Left colon (tissue), 2 donors: ENCODE measurements at regions not wholly inside any gene's neighbourhood (a gene's known extent, or its start where the extent isn't known, plus 50 kb on each side); places are given as distances from the start of the nearest gene placed in this dataset.

Experiments
- ATAC-seq: fragments of 200-7000 bp; cut with Tn5 transposase; one replicate; pipeline ENCODE4 v1.9.1; 2020; ENCODE audit warnings: mild to moderate bottlenecking, moderate library complexity
- DNase-seq, 2 donors: peaks; one replicate each; pipeline ENCODE4 v3.0.0-alpha.2; 2020
- intact Hi-C, 2 donors: fragments of 100-400 bp; cut with DNase I in 1 of 2; cut with micrococcal nuclease in 1 of 2; formaldehyde crosslinking; loops; one replicate each; pipeline versions ENCODE4 v1.11.2 to v1.14.0; 2022; cut with DNase I, micrococcal nuclease
- donor health status: DM: no; HTN: no; CAD: no.
- donor health status: DM: yes; HTN: yes; CAD: no.

- intact Hi-C loops: no loop called here
- DNase-seq: no peak
- ATAC-seq: no peak
These were observed 58.2 kb downstream of the ESM1 start for GRCh38 chr5:54927097-54927746.

- intact Hi-C loops: no loop called here
- no peak for ATAC-seq
- DNase-seq: no peak
These were observed 60.9 kb downstream of the ESM1 start for GRCh38 chr5:54924487-54924886.

GRCh38 chr5:54917323-54917722 is 68.1 kb downstream of the ESM1 start:
- no peak for ATAC-seq
- intact Hi-C loops: no loop called here

GRCh38 chr5:54915466-54916027 is 69.8 kb downstream of the ESM1 start:
- intact Hi-C loops: no loop called here
- no peak for ATAC-seq
- no peak for DNase-seq

More at GRCh38 chr5:54917323-54917722, 68.1 kb downstream of the ESM1 start:
- no peak for DNase-seq

GRCh38 chr5:54912021-54912420 is 73.4 kb downstream of the ESM1 start:
- DNase-seq (no peak), ATAC-seq (no peak)
- intact Hi-C loops: no loop called here

- intact Hi-C loops: loop anchor here in 1 of 2 donors (10.0 kb wide), 1 partner anchor 245 kb away; no protein-coding TSS in a partner anchor
- DNase-seq: no peak
- ATAC-seq: no peak
These were observed 75.2 kb downstream of the ESM1 start for GRCh38 chr5:54909911-54910870.

GRCh38 chr5:54908774-54909525 is 76.4 kb downstream of the ESM1 start:
- intact Hi-C loops: loop anchor here in 1 of 2 donors (10.0 kb wide), 1 partner anchor 246 kb away; no protein-coding TSS in a partner anchor
- DNase-seq (no peak), ATAC-seq (no peak)

- no peak for ATAC-seq
These were observed 79.4 kb downstream of the ESM1 start for GRCh38 chr5:54905942-54906537.

GRCh38 chr5:54905246-54905795 is 80.1 kb downstream of the ESM1 start:
- ATAC-seq (no peak), DNase-seq (no peak)
- intact Hi-C loops: loop anchor here in 1 of 2 donors (10.0 kb wide), 1 partner anchor 249 kb away; no protein-coding TSS in a partner anchor

More at GRCh38 chr5:54905942-54906537, 79.4 kb downstream of the ESM1 start:
- peak in 1 of 2 donors; percentile 75 for DNase-seq
- intact Hi-C loops: loop anchor here in 1 of 2 donors (10.0 kb wide), 1 partner anchor 249 kb away; no protein-coding TSS in a partner anchor

- ATAC-seq (no peak), DNase-seq (no peak)
- intact Hi-C loops: loop anchor here in 1 of 2 donors (10.0 kb wide), 1 partner anchor 250 kb away; no protein-coding TSS in a partner anchor
These were observed 81.0 kb downstream of the ESM1 start for GRCh38 chr5:54904425-54904824.

GRCh38 chr5:54902791-54903473 is 82.5 kb downstream of the ESM1 start:
- DNase-seq (peak in 1 of 2 donors; percentile 31), ATAC-seq (no peak)
- intact Hi-C loops: loop anchor here in 1 of 2 donors (10.0 kb wide), 1 partner anchor 252 kb away; no protein-coding TSS in a partner anchor

- DNase-seq (peak; percentile 8 to 46), ATAC-seq (no peak)
- intact Hi-C loops: loop anchor here in 1 of 2 donors (10.0 kb wide), 1 partner anchor 254 kb away; no protein-coding TSS in a partner anchor
These were observed 84.2 kb downstream of the ESM1 start for GRCh38 chr5:54900984-54901725.

GRCh38 chr5:54897001-54897400 is 88.4 kb downstream of the ESM1 start:
- ATAC-seq (no peak), DNase-seq (no peak)
- intact Hi-C loops: no loop called here

- intact Hi-C loops: no loop called here
- DNase-seq (peak in 1 of 2 donors; percentile 7), ATAC-seq (no peak)
These were observed 89.5 kb downstream of the ESM1 start for GRCh38 chr5:54895816-54896341.

GRCh38 chr5:54894957-54895815 is 90.2 kb downstream of the ESM1 start:
- ATAC-seq (no peak), DNase-seq (no peak)
- intact Hi-C loops: no loop called here
